Spleen (tissue), 7 donors: ENCODE measurements at regions not wholly inside any gene's neighbourhood (a gene's known extent, or its start where the extent isn't known, plus 50 kb on each side); places are given as distances from the start of the nearest gene placed in this dataset.

Source experiments
- POLR2AphosphoS5 ChIP-seq, 3 donors: sonication (generic); formaldehyde crosslinking; IDR thresholded peaks; one replicate each; pipeline ENCODE4 v1.5.1; 2017; ENCODE audit warnings: antibody characterized with exemption in 3 of 3
- TF ChIP-seq, protein P1 (sequence below), 11 experiments: fragments of 200-600 bp in 7 of 11; fragments of 450-650 bp in 4 of 11; sonication (generic) in 4 of 11; IDR thresholded peaks in 8 of 11; conservative IDR thresholded peaks in 3 of 11; 1 replicate in 7 of 11; 2 replicates in 4 of 11; pipeline versions ENCODE4 v1.4.0 to v1.8.0; 2016 to 2021; ENCODE audit warnings: antibody characterized with exemption in 11 of 11, inconsistent platforms in 4 of 11, mild to moderate bottlenecking in 1 of 11
- donor health status: DM: no; HTN: no; CAD: no; lungs with moderate emphysema.
- donor health status: DM: no; HTN: no; CAD: no.
- donor health status: DM: no; HTN: no; CAD: no.

- TF ChIP-seq POLR2AphosphoS5 (IDR thresholded peaks at IDR 0.05) = no peak
- TF ChIP-seq, protein P1, sequence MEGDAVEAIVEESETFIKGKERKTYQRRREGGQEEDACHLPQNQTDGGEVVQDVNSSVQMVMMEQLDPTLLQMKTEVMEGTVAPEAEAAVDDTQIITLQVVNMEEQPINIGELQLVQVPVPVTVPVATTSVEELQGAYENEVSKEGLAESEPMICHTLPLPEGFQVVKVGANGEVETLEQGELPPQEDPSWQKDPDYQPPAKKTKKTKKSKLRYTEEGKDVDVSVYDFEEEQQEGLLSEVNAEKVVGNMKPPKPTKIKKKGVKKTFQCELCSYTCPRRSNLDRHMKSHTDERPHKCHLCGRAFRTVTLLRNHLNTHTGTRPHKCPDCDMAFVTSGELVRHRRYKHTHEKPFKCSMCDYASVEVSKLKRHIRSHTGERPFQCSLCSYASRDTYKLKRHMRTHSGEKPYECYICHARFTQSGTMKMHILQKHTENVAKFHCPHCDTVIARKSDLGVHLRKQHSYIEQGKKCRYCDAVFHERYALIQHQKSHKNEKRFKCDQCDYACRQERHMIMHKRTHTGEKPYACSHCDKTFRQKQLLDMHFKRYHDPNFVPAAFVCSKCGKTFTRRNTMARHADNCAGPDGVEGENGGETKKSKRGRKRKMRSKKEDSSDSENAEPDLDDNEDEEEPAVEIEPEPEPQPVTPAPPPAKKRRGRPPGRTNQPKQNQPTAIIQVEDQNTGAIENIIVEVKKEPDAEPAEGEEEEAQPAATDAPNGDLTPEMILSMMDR (IDR thresholded peaks at IDR 0.05 in 8 of 11, conservative IDR thresholded peaks at IDR 0.05 in 3 of 11) = no peak
Observed at GRCh38 chr9:31612336-31613030, 772.0 kb upstream of the ACO1 start.
